Natural killer cell (primary cell): ENCODE measurements at regions not wholly inside any gene's neighbourhood (a gene's known extent, or its start where the extent isn't known, plus 50 kb on each side); places are given as distances from the start of the nearest gene placed in this dataset.
"Not testable (repeated sequence)": the region's sequence is repeated elsewhere in the genome, so short reads cannot be mapped to it uniquely, and the experiment has no call there.

ENCODE experiments used
- ATAC-seq, 3 donors: fragments of 150-1000 bp in 2 of 3; fragments of 200-7000 bp in 1 of 3; cut with Tn5 transposase; 1 replicate in 1 of 3; 2 replicates in 2 of 3; pipeline ENCODE4 v1.10.0; 2021; ENCODE audit warnings: mild to moderate bottlenecking in 2 of 3, moderate library complexity in 2 of 3
- DNase-seq, 2 donors: peaks; one replicate each; pipeline versions ENCODE4 v3.0.0 to v3.0.0-alpha.2; 2013 to 2021; ENCODE audit warnings: mixed read lengths in 1 of 2
- H3K27ac ChIP-seq: one replicate; pipeline ENCODE4 v1.5.1; 2013; ENCODE audit warnings: mild to moderate bottlenecking, low read length
- H3K27me3 ChIP-seq: one replicate; pipeline ENCODE4 v1.6.1; 2013; ENCODE audit warnings: low read length; ENCODE audit not compliant: control insufficient read depth, insufficient read depth
- H3K36me3 ChIP-seq: one replicate; pipeline ENCODE4 v1.6.1; 2013; ENCODE audit warnings: low read length; ENCODE audit not compliant: control insufficient read depth, insufficient read depth
- H3K4me1 ChIP-seq: one replicate; pipeline ENCODE4 v1.6.1; 2013; ENCODE audit warnings: low read length; ENCODE audit not compliant: control insufficient read depth, insufficient read depth
- H3K4me3 ChIP-seq: one replicate; pipeline ENCODE4 v1.5.1; 2013; ENCODE audit warnings: low read length
- H3K9me3 ChIP-seq: one replicate; pipeline ENCODE4 v1.6.1; 2013; ENCODE audit warnings: low read length; ENCODE audit not compliant: control insufficient read depth, insufficient read depth
- H3K27ac Mint-ChIP-seq, 2 donors: one replicate each; pipeline ENCODE4 v1.8.0; 2022; ENCODE audit warnings: mild to moderate bottlenecking in 2 of 2, mixed read lengths in 2 of 2, moderate library complexity in 1 of 2
- H3K27me3 Mint-ChIP-seq, 2 donors: one replicate each; pipeline ENCODE4 v1.8.0; 2022; ENCODE audit warnings: low read depth in 2 of 2, mixed read lengths in 2 of 2
- H3K36me3 Mint-ChIP-seq: one replicate; pipeline ENCODE4 v1.8.0; 2022; ENCODE audit warnings: mixed read lengths
- H3K4me1 Mint-ChIP-seq, 2 donors: one replicate each; pipeline ENCODE4 v1.8.0; 2022; ENCODE audit warnings: mixed read lengths in 2 of 2
- H3K4me3 Mint-ChIP-seq: one replicate; pipeline ENCODE4 v1.8.0; 2022; ENCODE audit warnings: mild to moderate bottlenecking, moderate library complexity, mixed read lengths
- H3K9me3 Mint-ChIP-seq, 2 donors: one replicate each; pipeline ENCODE4 v1.8.0; 2022; ENCODE audit warnings: mixed read lengths in 2 of 2
- CTCF ChIP-seq: fragments of 200-600 bp; IDR thresholded peaks from one replicate; pipeline ENCODE4 v1.8.0; 2022; ENCODE audit warnings: antibody characterized with exemption
- WGBS: methylation state at CpG from one replicate; pipeline ENCODE4 v1.1.7; 2013; ENCODE audit warnings: missing lambda C conversion rate; ENCODE audit not compliant: insufficient coverage; 5-methylcytosine and 5-hydroxymethylcytosine counted together
- intact Hi-C: fragments of 100-400 bp; cut with micrococcal nuclease; formaldehyde crosslinking; loops from one replicate; pipeline ENCODE4 v1.14.2; 2022

GRCh38 chr2:51265539-51265938, 233.6 kb upstream of the NRXN1 start:
- H3K9me3 Mint-ChIP-seq: peaks cover 14 to 21% of the 10 kb centered on the region in 2 donors
- no peaks in the 10 kb centered on the region for H3K36me3 ChIP-seq
- no peak overlapping the region for H3K27ac ChIP-seq
- peaks cover 8% of the 10 kb centered on the region for H3K36me3 Mint-ChIP-seq
- WGBS: 79% methylated on average over 2 of the region's 2 CpGs
- no peaks in the 10 kb centered on the region for H3K4me1 ChIP-seq
- no peaks in the 10 kb centered on the region for H3K27me3 ChIP-seq
- intact Hi-C loops: no loop called here
- peaks cover 2% of the 10 kb centered on the region for H3K9me3 ChIP-seq
- ATAC-seq: no peak
- H3K4me3 ChIP-seq: no peak overlapping the region
- TF ChIP-seq CTCF: no peak
- no peak for DNase-seq
- no peak overlapping the region for H3K27ac Mint-ChIP-seq
- no peaks in the 10 kb centered on the region for H3K27me3 Mint-ChIP-seq
- no peaks in the 10 kb centered on the region for H3K4me1 Mint-ChIP-seq
- no peak overlapping the region for H3K4me3 Mint-ChIP-seq

- intact Hi-C loops: no loop called here
- H3K4me1 Mint-ChIP-seq: no peaks in the 10 kb centered on the region
- 80% methylated on average over 2 of the region's 3 CpGs for WGBS
- no peaks in the 10 kb centered on the region for H3K36me3 ChIP-seq
- H3K4me3 Mint-ChIP-seq: no peak overlapping the region
- no peaks in the 10 kb centered on the region for H3K27me3 ChIP-seq
- H3K27me3 Mint-ChIP-seq: no peaks in the 10 kb centered on the region
- no peak for TF ChIP-seq CTCF
- ATAC-seq (no peak), DNase-seq (no peak)
- peaks cover 2% of the 10 kb centered on the region for H3K9me3 ChIP-seq
- H3K9me3 Mint-ChIP-seq: peaks cover 15 to 23% of the 10 kb centered on the region in 2 donors
- H3K27ac Mint-ChIP-seq: no peak overlapping the region
- no peaks in the 10 kb centered on the region for H3K4me1 ChIP-seq
- no peak overlapping the region for H3K27ac ChIP-seq
- H3K36me3 Mint-ChIP-seq: peaks cover 8% of the 10 kb centered on the region
- no peak overlapping the region for H3K4me3 ChIP-seq
These were observed 232.0 kb upstream of the NRXN1 start for GRCh38 chr2:51263951-51264350.

- intact Hi-C loops, DNase-seq, H3K36me3 Mint-ChIP-seq, H3K4me3 ChIP-seq, ATAC-seq, H3K4me1 ChIP-seq, H3K27me3 Mint-ChIP-seq, H3K36me3 ChIP-seq, H3K4me3 Mint-ChIP-seq, H3K27me3 ChIP-seq, H3K4me1 Mint-ChIP-seq, H3K27ac ChIP-seq, H3K9me3 ChIP-seq, H3K27ac Mint-ChIP-seq: not testable (repeated sequence)
- peaks cover 18 to 28% of the 10 kb centered on the region in 2 donors for H3K9me3 Mint-ChIP-seq
- WGBS: 82% methylated on average over 2 of the region's 2 CpGs
These were observed 231.2 kb upstream of the NRXN1 start for GRCh38 chr2:51263101-51263500.

GRCh38 chr2:51258301-51258700, 226.4 kb upstream of the NRXN1 start:
- 90% methylated on average over 4 of the region's 5 CpGs for WGBS
- ATAC-seq: no peak
- H3K27ac Mint-ChIP-seq: no peak overlapping the region
- no peaks in the 10 kb centered on the region for H3K27me3 ChIP-seq
- H3K4me3 ChIP-seq: no peak overlapping the region
- TF ChIP-seq CTCF: no peak
- intact Hi-C loops: no loop called here
- no peaks in the 10 kb centered on the region for H3K27me3 Mint-ChIP-seq
- DNase-seq: no peak
- no peaks in the 10 kb centered on the region for H3K36me3 ChIP-seq
- no peaks in the 10 kb centered on the region for H3K4me1 Mint-ChIP-seq
- no peaks in the 10 kb centered on the region for H3K4me1 ChIP-seq
- H3K4me3 Mint-ChIP-seq: no peak overlapping the region
- H3K9me3 ChIP-seq: no peaks in the 10 kb centered on the region
- no peak overlapping the region for H3K27ac ChIP-seq
- H3K36me3 Mint-ChIP-seq: no peaks in the 10 kb centered on the region
- peaks cover 27 to 36% of the 10 kb centered on the region in 2 donors for H3K9me3 Mint-ChIP-seq
